A549 (cell line): ENCODE measurements at regions not wholly inside any gene's neighbourhood (a gene's known extent, or its start where the extent isn't known, plus 50 kb on each side); places are given as distances from the start of the nearest gene placed in this dataset.

Experiments used
- CTCF ChIP-seq: fragments of >200 bp; sonication (Bioruptor Twin); formaldehyde crosslinking; IDR thresholded peaks from 3 replicates; pipeline ENCODE4 v1.5.1; 2016
- EP300 ChIP-seq, 2 experiments: fragments of >200 bp; sonication (Bioruptor Twin); formaldehyde crosslinking; IDR thresholded peaks; 2 replicates in 1 of 2; 3 replicates in 1 of 2; pipeline ENCODE4 v1.6.1; 2016 to 2017
- HDAC2 ChIP-seq: fragments of 200-600 bp; sonication (generic); IDR thresholded peaks from 2 replicates; pipeline ENCODE4 v1.6.1; 2016
- HOXA7 ChIP-seq: fragments of 250-450 bp; sonication (Bioruptor Pico); IDR thresholded peaks from 2 replicates; pipeline ENCODE4 v1.5.0; 2020; ENCODE audit warnings: mild to moderate bottlenecking, moderate library complexity
- JUNB ChIP-seq: fragments of >200 bp; sonication (Bioruptor Twin); formaldehyde crosslinking; IDR thresholded peaks from 2 replicates; pipeline ENCODE4 v1.6.1; 2016
- MAX ChIP-seq: IDR thresholded peaks from 2 replicates; pipeline ENCODE4 v1.6.1; 2012
- MYC ChIP-seq: IDR thresholded peaks from 2 replicates; pipeline ENCODE4 v1.6.1; 2012; ENCODE audit warnings: mild to moderate bottlenecking, inconsistent platforms, low read length, improper control_type of control experiment, borderline replicate concordance
- RAD21 ChIP-seq, 2 experiments: fragments of >200 bp in 1 of 2; sonication (Bioruptor Twin) in 1 of 2; formaldehyde crosslinking in 1 of 2; IDR thresholded peaks in 1 of 2; conservative IDR thresholded peaks in 1 of 2; 2 replicates in 1 of 2; 3 replicates in 1 of 2; pipeline ENCODE4 v1.6.1; 2012 to 2018; ENCODE audit warnings: inconsistent platforms in 1 of 2
- RCOR1 ChIP-seq: fragments of 150-350 bp; IDR thresholded peaks from 2 replicates; pipeline ENCODE4 v1.6.1; 2014; ENCODE audit warnings: antibody characterized with exemption, low read length, low read depth
- REST ChIP-seq: fragments of 200-600 bp; sonication (generic); IDR thresholded peaks from 2 replicates; pipeline ENCODE4 v1.6.1; 2016; ENCODE audit warnings: antibody characterized with exemption, mild to moderate bottlenecking, moderate library complexity

- TF ChIP-seq CTCF (no peak), MAX (no peak), EP300 (IDR thresholded peaks at IDR 0.05) (no peak), RCOR1 (no peak), MYC (no peak), REST (no peak), HOXA7 (no peak), HDAC2 (no peak), RAD21 (conservative IDR thresholded peaks at IDR 0.05 in 1 of 2, IDR thresholded peaks at IDR 0.05 in 1 of 2) (no peak), JUNB (no peak)
These were observed 817.9 kb upstream of the ADGRL2 start for GRCh38 chr1:80982831-80983230.
